Gastrocnemius medialis (tissue), 4 donors: ENCODE measurements at regions not wholly inside any gene's neighbourhood (a gene's known extent, or its start where the extent isn't known, plus 50 kb on each side); places are given as distances from the start of the nearest gene placed in this dataset.

ENCODE experiments used
- ATAC-seq, 2 donors: fragments of 150-250 bp; one replicate each; pipeline ENCODE4 v1.9.1; 2016
- DNase-seq, 2 donors: peaks; one replicate each; pipeline ENCODE4 v3.0.0-alpha.2; 2019
- H3K27ac ChIP-seq, 4 donors: fragments of 200-600 bp; sonication (generic); 1 replicate in 1 of 4; 2 replicates in 3 of 4; pipeline ENCODE4 v1.5.1; 2016 to 2018; ENCODE audit warnings: mild to moderate bottlenecking in 2 of 4, moderate library complexity in 1 of 4
- H3K27me3 ChIP-seq, 3 donors: fragments of 200-600 bp; sonication (generic) in 2 of 3; 1 replicate in 1 of 3; 2 replicates in 2 of 3; pipeline versions ENCODE4 v1.5.1 to v1.6.0; 2016 to 2019; ENCODE audit warnings: mild to moderate bottlenecking in 1 of 3, moderate library complexity in 1 of 3
- H3K36me3 ChIP-seq, 2 donors: fragments of 200-600 bp; sonication (generic) in 1 of 2; one replicate each; pipeline ENCODE4 v1.5.1; 2017 to 2018
- H3K4me1 ChIP-seq, 2 donors: fragments of 200-600 bp; sonication (generic) in 1 of 2; one replicate each; pipeline ENCODE4 v1.5.1; 2016 to 2017; ENCODE audit warnings: mild to moderate bottlenecking in 2 of 2
- H3K4me3 ChIP-seq, 4 donors: fragments of 200-600 bp; sonication (generic) in 3 of 4; 1 replicate in 1 of 4; 2 replicates in 3 of 4; pipeline ENCODE4 v1.5.1; 2016 to 2019; ENCODE audit warnings: mild to moderate bottlenecking in 2 of 4
- H3K9me3 ChIP-seq, 3 donors: fragments of 200-600 bp; sonication (generic) in 2 of 3; 1 replicate in 1 of 3; 2 replicates in 2 of 3; pipeline ENCODE4 v1.5.1; 2016 to 2019
- CTCF ChIP-seq, 5 experiments: fragments of 450-650 bp in 3 of 5; fragments of 200-600 bp in 2 of 5; sonication (generic) in 2 of 5; IDR thresholded peaks in 4 of 5; conservative IDR thresholded peaks in 1 of 5; 1 replicate in 4 of 5; 2 replicates in 1 of 5; pipeline ENCODE4 v1.5.1; 2016 to 2019; ENCODE audit warnings: antibody characterized with exemption in 5 of 5, mild to moderate bottlenecking in 3 of 5, moderate library complexity in 3 of 5
- POLR2A ChIP-seq, 2 donors: fragments of 450-650 bp; IDR thresholded peaks; one replicate each; pipeline ENCODE4 v1.6.1; 2017; ENCODE audit warnings: antibody characterized with exemption in 2 of 2, mild to moderate bottlenecking in 2 of 2, moderate library complexity in 2 of 2
- in situ Hi-C, 4 donors: fragments of 200-750 bp; cut with MboI; loops; one replicate each; pipeline versions ENCODE4 v1.15.0 to v1.8.0; 2017; ENCODE audit warnings: low sequenced_read_pairs in 4 of 4
- intact Hi-C: fragments of 100-400 bp; cut with DNase I; formaldehyde crosslinking; loops from one replicate; pipeline ENCODE4 v1.15.1; 2023; ENCODE audit warnings: low total_unique reads

- H3K36me3 ChIP-seq: no peaks in the 10 kb centered on the region
- intact Hi-C loops (no loop called here), in situ Hi-C loops (no loop called here)
- TF ChIP-seq POLR2A (IDR thresholded peaks at IDR 0.05) (no peak), CTCF (IDR thresholded peaks at IDR 0.05 in 4 of 5, conservative IDR thresholded peaks at IDR 0.05 in 1 of 5) (no peak)
- DNase-seq (no peak), ATAC-seq (no peak)
- H3K27ac ChIP-seq: no peak overlapping the region
- no peaks in the 10 kb centered on the region for H3K27me3 ChIP-seq
- H3K4me1 ChIP-seq: no peaks in the 10 kb centered on the region
- no peak overlapping the region for H3K4me3 ChIP-seq
- no peaks in the 10 kb centered on the region for H3K9me3 ChIP-seq
These were observed 329.9 kb downstream of the KCNJ2 start for GRCh38 chr17:70499067-70499786.

- Histone ChIP-seq H3K4me1 (no peaks in the 10 kb centered on the region), H3K27ac (no peak overlapping the region), H3K27me3 (no peaks in the 10 kb centered on the region), H3K36me3 (no peaks in the 10 kb centered on the region), H3K4me3 (no peak overlapping the region), H3K9me3 (no peaks in the 10 kb centered on the region)
- intact Hi-C loops (no loop called here), in situ Hi-C loops (no loop called here)
- no peak for ATAC-seq
- TF ChIP-seq CTCF (IDR thresholded peaks at IDR 0.05 in 4 of 5, conservative IDR thresholded peaks at IDR 0.05 in 1 of 5) (no peak), POLR2A (IDR thresholded peaks at IDR 0.05) (no peak)
- no peak for DNase-seq
These were observed 334.1 kb downstream of the KCNJ2 start for GRCh38 chr17:70503449-70503848.

GRCh38 chr17:70510288-70510687, 341.0 kb downstream of the KCNJ2 start:
- TF ChIP-seq POLR2A (IDR thresholded peaks at IDR 0.05): no peak
- TF ChIP-seq CTCF (IDR thresholded peaks at IDR 0.05 in 4 of 5, conservative IDR thresholded peaks at IDR 0.05 in 1 of 5): no peak
- no peak for ATAC-seq
- in situ Hi-C loops (no loop called here), intact Hi-C loops (no loop called here)
- no peak overlapping the region for H3K27ac ChIP-seq
- H3K4me3 ChIP-seq: no peak overlapping the region
- no peaks in the 10 kb centered on the region for H3K4me1 ChIP-seq
- no peaks in the 10 kb centered on the region for H3K27me3 ChIP-seq
- peaks cover 0 to 3% of the 10 kb centered on the region in 2 donors for H3K36me3 ChIP-seq
- no peaks in the 10 kb centered on the region for H3K9me3 ChIP-seq
- DNase-seq: no peak

DNA sequence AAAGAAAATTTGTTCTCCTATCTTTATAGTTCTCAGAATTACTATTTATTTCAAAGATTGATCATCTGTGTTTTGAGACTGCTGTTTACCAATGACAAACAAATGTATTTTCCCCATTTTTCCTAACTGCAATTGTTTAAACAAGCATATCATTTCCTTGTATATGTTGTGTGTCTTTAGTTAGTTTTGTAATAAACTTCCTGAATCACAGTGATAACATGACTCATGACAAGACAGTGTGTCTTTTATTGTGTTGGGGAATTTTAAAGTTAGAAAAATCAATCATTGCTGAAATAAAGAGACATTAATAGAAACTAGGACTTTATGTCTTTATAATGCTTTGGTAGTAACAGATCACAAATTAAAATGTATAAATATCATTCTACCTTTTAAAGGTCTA, 348.5 kb downstream of the KCNJ2 start:
- Histone ChIP-seq H3K4me1 (no peaks in the 10 kb centered on the region), H3K36me3 (peaks cover 0 to 3% of the 10 kb centered on the region in 2 donors), H3K27me3 (no peaks in the 10 kb centered on the region), H3K27ac (no peak overlapping the region), H3K9me3 (no peaks in the 10 kb centered on the region), H3K4me3 (no peak overlapping the region)
- DNase-seq (no peak), ATAC-seq (no peak)
- in situ Hi-C loops (no loop called here), intact Hi-C loops (no loop called here)
- TF ChIP-seq CTCF (IDR thresholded peaks at IDR 0.05 in 4 of 5, conservative IDR thresholded peaks at IDR 0.05 in 1 of 5): no peak
- no peak for TF ChIP-seq POLR2A (IDR thresholded peaks at IDR 0.05)

DNA sequence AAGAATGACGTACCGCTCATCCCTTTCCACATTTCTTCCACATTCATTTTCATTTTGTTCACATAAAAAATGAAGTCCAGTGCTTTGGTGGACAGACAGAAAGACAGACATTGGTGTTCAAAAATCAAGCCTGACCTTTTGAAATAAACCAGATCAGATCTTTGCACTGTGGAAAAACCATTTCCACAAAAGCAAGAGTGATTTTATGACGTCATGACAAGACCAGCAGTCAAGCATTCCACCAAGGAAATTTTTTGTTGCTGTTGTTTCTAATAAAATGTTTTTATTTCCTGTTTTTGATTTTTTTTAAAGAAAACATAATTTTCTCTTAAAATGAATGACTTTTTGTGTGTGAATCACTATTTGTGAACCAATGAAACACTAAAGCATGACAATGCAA, 350.0 kb downstream of the KCNJ2 start:
- Histone ChIP-seq H3K36me3 (no peaks in the 10 kb centered on the region), H3K4me3 (no peak overlapping the region), H3K27ac (no peak overlapping the region), H3K27me3 (no peaks in the 10 kb centered on the region), H3K4me1 (no peaks in the 10 kb centered on the region), H3K9me3 (no peaks in the 10 kb centered on the region)
- no peak for DNase-seq
- intact Hi-C loops (no loop called here), in situ Hi-C loops (no loop called here)
- TF ChIP-seq CTCF (IDR thresholded peaks at IDR 0.05 in 4 of 5, conservative IDR thresholded peaks at IDR 0.05 in 1 of 5): no peak
- no peak for ATAC-seq
